HG03103 (cell line): ENCODE measurements at regions not wholly inside any gene's neighbourhood (a gene's known extent, or its start where the extent isn't known, plus 50 kb on each side); places are given as distances from the start of the nearest gene placed in this dataset.
"Not testable (repeated sequence)": the region's sequence is repeated elsewhere in the genome, so short reads cannot be mapped to it uniquely, and the experiment has no call there.

Experiments used
- ATAC-seq: cut with Tn5 transposase; IDR thresholded peaks from one replicate; pipeline ENCODE4 v1.9.1; 2021; ENCODE audit warnings: low read depth; ENCODE audit not compliant: unreplicated experiment

DNA sequence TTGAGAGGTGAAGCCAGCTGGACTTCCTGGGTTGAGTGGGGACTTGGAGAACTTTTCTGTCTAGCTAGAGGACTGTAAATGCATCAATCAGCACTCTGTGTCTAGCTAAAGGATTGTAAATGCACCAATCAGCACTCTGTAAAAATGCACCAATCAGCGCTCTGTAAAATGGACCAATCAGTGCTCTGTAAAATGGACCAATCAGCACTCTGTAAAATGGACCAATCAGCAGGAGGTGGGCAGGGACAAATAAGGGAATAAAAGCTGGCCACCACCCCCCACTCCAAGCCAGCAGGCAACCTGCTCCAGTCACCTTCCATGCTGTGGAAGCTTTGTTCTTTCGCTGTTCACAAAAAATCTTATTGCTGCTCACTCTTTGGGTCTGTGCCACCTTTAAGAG lies 390.4 kb downstream of the RPS24 start:
- ATAC-seq = not testable (repeated sequence)

GRCh38 chr10:78424723-78425122 lies 391.1 kb downstream of the RPS24 start:
- no peak for ATAC-seq

GRCh38 chr10:78426181-78426580 lies 392.5 kb downstream of the RPS24 start:
- ATAC-seq = no peak

GRCh38 chr10:78427497-78428031 lies 393.9 kb downstream of the RPS24 start:
- ATAC-seq = no peak

DNA sequence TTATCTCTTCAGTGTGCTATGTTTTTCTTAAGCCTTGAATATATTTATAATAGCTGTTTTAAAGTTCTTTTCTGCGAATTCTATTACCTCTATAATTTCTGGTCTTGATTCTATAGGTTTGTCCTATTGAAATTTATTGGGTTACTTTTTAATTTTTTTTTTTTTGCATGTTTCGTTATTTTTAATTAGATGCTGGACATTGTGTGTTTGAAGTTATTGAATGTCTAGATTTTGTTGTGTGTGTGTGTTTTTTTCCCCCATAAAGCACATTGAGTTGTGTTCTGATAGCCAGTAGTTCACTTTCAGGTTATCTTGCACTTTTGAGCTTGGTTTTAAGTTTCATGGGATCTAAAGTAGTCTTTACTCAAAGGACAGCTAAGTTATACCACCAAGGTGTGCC lies 394.9 kb downstream of the RPS24 start:
- no peak for ATAC-seq

DNA sequence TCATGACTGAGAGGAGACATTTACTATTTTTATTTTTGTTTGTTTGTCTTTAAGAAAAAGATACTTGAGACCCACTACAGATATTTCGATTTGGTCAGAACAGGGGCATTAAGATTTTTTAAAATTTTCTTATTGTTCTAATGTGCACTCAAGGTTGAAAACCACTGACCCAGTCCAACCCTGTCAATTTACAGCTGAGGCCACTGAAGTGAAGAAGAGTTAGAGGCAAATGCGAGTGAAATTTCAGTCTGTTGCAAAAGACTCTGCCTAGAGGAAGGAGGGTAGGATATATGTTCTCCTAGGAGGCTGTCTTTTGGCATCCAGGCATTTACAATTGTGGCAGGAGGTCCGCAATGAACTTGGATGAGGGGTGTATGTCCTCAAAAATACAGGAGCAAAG lies 396.3 kb downstream of the RPS24 start:
- no peak for ATAC-seq

GRCh38 chr10:78432583-78432982 lies 398.9 kb downstream of the RPS24 start:
- no peak for ATAC-seq

DNA sequence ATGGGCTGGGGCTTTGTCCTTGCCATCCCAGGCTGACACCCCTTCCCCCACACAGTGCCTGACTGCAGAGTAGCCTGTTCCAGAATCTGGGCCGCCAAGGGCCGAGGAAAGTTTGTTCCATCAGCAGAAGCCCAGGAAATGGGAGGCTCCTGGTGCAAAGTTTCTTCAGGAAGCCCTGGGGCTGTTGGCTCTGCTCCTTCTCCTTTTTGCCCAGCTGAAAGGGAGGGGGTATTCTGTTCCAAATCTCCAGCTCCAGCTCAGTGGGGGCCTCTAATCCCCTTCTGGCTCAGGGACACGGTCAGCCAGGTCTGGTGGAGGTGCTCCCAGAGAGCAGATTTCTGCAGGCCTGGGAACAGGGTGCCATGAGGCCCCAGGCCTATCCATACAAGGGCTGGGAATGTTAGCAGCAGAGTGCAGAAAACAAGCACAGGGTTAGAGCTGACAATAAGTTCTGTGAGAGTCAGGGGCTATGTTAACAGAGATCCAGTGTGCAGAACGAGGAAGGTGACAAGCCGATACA lies 399.5 kb downstream of the RPS24 start:
- no peak for ATAC-seq

- ATAC-seq = no peak
Measured at GRCh38 chr10:78433766-78434535, 400.3 kb downstream of the RPS24 start.

DNA sequence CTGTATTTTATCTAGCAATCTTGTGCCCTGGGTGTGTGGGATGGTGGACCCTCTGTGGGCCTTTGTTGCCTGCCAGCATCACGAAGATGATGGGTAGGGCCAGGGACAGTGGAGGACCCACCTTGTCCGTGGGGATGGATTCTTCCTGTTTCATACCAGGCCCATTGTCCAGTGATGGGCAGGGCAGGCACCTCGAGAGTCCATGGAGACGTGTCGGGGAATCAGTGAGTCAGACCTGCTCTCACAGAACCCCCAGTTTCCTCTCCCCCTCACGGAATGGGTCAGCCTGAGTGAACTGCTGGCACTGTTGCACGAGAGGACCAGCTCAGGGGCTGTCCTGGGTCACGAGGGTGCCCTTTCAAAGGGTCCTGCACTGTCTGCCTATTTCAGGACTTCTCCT lies 401.2 kb downstream of the RPS24 start:
- ATAC-seq = no peak

DNA sequence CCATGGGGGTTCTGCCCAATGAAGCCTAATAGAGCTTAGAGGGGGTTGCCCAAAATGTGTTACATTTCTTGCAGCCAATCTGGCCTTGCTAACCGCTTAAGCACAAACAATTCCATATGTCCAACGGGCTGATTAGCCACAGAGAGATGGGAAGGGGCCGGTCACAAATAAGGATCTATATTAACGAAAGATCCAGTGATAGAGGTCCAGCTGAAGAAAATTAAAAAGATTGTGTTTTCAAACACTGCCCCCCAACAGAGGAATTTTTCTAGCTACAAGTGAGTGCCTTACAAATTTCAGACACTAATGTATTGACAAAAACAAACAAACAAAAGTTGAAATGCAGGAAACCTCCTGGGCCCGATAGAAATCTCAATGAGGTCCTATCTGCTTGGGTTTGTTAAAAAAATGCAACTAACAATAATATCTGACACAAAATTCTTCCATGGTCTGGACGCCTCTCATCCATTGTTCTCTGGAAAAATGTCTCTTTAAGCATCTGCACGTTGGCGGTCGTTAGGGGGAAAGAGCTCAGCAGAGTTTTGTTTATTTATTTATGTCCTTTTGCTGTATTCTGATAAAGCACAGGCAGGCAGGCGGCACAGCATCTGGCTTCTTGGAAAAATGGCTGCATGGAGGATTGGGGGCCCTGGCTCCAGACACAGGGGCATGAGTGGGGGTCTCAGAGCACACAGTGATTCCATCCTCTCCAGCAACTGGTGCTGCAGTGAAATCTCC lies 402.0 kb downstream of the RPS24 start:
- ATAC-seq = no peak

GRCh38 chr10:78436222-78436573 lies 402.5 kb downstream of the RPS24 start:
- no peak for ATAC-seq

- no peak for ATAC-seq
Measured at GRCh38 chr10:78436706-78437406, 403.2 kb downstream of the RPS24 start.

- ATAC-seq = peak; percentile 54
Measured at GRCh38 chr10:78437407-78437768, 403.7 kb downstream of the RPS24 start.

DNA sequence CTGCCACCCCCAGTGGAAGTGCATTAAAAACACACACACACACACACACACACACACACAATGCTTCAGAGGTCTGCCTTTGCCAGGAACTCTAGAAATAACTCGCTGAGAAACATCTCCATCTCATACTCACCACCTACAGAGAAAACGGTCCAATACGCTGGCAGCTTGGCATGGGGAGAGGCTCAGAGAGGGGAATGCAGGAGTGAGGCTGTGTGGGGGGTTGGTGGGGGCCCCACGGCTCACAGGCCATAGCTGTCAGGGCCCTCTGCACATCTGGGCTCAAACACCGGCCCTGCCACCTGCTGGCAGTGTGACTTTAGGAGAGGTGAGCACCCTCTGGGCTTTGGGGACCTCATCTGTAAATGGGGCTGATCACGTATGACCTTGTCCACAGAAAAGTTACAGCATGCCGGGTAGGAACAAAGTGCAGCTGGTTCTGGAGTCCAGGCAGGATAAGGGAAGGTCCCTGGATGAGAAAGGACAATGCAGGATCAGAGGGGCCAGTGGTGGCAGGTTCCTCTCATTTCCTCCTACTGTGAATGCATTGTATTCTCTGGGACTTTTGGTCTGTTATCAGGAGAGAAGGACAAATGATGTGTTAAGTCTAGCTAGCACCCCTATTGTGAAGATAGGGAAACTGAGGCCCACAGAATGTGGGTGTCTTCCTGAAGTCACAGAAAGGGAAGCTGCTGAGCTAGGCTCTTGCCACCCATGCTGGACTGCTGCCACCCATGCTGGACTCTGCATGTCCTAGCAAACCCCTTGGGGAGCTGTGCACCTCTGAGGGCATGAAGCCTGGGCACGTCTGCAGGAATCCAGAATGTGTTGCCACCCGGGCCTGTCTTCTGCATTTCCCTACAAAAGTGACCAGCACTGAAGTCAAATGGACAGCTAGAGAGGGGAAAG lies 404.6 kb downstream of the RPS24 start:
- peak; percentile 86 for ATAC-seq

DNA sequence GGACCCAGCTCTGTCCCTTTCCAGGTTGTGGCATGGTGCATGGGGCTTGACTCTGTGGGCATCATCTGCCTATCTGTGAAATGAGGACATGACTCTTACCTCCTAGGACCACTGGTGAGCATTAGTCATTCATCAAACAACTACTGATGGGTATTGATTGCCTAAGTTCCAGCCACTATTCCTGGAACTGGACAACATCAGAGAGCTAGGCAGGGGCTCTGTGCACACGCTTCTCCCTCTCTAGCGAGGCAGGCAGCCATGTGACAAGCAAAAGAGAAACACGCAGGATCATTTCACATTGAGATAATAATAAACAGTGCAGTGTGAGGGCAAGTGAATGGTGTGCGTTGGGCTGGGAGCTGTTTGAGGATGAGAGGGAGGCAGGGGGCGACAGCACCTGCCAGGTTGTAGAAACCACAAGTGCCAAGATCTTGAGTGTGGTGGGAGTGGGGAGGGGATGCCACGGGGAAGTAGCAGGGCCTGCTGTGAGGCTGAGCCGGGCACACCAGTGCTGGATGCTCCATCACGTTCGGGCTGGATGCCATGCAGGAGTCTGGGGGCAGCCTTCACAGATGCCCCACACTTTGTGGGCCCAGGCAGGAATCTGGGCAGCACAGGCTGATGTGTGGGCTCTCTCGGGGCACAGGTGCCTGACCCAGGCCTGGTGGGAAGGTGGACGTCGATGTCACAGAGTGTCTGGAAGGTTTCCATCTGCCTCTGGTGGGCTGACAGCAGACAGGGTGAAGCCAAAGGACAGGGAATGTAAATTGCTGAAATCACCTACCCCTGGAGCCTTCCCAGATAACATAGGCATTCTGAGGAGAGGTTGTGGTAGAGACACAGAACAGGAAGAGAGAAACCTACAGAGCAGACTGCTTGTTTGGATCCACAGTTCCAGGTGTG lies 405.5 kb downstream of the RPS24 start:
- no peak for ATAC-seq

DNA sequence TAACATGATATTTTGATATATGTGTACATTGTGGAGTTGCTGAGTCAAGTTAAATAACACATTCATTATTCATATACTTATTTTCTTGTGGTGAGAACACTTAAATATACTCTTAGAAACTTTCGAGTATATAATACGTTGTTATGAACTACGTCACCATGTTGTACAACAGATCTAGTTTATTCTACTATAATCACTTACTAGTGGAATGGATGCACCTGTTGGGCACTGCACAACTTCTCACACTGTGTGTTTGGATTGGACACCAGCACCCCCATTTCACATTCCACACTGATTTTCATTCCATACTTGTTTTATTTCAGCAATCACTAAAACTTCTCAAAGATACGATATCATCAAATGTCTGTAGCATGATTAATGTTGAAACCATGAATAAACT lies 407.3 kb downstream of the RPS24 start:
- ATAC-seq = no peak

DNA sequence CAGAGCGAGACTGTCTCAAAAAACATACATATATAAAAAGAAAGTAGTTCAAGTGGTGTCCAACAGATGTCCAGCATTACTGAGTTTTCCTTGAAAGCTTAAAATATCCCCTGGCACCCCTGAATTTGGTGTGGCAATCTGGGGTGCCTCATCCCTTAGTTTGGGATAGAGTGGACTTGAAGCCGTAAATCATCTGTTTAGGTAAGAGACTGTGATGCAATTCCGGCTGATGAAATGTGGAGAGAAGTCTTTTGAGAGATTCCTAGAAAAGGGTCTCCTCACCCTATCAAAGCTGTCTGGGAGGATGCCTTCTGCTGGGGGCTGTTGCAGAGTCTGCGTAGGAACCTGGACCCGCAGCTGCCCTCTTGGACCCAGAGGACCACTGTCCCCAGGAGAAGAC lies 408.0 kb downstream of the RPS24 start:
- no peak for ATAC-seq
